Fibroblast of the aortic adventitia (primary cell): ENCODE measurements at regions not wholly inside any gene's neighbourhood (a gene's known extent, or its start where the extent isn't known, plus 50 kb on each side); places are given as distances from the start of the nearest gene placed in this dataset.

ENCODE experiments used
- DNase-seq: peaks from one replicate; pipeline ENCODE4 v3.0.0-alpha.2; 2010; ENCODE audit warnings: low read depth
- H3K4me3 ChIP-seq: 2 replicates; pipeline ENCODE4 v1.5.1; 2011; ENCODE audit warnings: low read depth, mild to moderate bottlenecking, control low read depth, low read length, moderate library complexity
- TF ChIP-seq, protein P1 (sequence below): IDR thresholded peaks from 2 replicates; pipeline ENCODE4 v1.5.1; 2011; ENCODE audit warnings: mild to moderate bottlenecking, low read length, control low read depth, inconsistent platforms; ENCODE audit not compliant: insufficient read depth

DNA sequence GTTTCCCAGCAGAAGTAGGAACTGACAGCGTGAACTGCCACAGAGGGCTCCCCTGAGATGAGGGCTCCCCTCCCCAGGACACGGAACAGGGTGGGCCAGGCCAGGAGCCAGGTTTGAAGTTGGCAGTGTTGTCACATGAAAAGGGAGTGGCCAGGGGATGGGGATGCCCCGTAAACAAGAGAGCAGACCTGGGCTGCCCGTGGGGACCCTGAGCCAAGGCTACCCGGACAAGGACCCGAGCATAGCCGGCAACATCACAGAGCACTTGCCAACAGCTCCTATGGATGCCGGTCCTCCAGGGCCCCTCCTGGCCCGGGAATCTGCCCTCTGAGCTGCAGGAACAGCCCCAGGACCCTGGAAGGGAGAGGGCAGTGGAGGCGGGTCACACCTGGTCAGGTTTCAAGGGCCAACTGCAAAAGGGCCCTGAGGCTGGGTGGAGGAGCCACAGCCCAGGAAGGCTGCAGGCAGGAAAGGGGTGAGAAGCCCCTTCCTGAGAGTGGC, 102.1 kb downstream of the CPZ start:
- DNase-seq: no peak
- TF ChIP-seq, protein P1, sequence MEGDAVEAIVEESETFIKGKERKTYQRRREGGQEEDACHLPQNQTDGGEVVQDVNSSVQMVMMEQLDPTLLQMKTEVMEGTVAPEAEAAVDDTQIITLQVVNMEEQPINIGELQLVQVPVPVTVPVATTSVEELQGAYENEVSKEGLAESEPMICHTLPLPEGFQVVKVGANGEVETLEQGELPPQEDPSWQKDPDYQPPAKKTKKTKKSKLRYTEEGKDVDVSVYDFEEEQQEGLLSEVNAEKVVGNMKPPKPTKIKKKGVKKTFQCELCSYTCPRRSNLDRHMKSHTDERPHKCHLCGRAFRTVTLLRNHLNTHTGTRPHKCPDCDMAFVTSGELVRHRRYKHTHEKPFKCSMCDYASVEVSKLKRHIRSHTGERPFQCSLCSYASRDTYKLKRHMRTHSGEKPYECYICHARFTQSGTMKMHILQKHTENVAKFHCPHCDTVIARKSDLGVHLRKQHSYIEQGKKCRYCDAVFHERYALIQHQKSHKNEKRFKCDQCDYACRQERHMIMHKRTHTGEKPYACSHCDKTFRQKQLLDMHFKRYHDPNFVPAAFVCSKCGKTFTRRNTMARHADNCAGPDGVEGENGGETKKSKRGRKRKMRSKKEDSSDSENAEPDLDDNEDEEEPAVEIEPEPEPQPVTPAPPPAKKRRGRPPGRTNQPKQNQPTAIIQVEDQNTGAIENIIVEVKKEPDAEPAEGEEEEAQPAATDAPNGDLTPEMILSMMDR: no peak
- no peak overlapping the region for H3K4me3 ChIP-seq

DNA sequence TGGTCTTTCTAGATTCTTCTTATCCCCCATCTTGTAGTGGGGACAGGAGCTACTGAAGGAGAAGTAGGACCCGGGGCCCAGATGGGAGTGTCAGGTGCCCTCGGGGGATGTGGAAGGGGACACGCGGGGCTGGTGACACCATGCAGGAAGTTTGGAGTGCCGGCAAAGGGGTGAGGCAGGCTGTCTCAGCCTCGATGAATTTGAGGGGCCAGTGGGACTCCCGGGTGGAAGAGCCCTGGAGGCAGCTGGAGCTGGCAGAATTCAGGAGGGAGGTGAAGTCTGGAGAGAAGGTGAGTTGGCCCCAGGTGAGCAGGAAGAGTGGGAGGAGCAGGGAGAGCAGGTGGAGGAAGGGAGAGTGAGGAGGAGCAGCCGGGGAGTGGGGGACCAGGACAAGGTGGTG, 101.7 kb downstream of the CPZ start:
- H3K4me3 ChIP-seq: no peak overlapping the region
- DNase-seq: no peak
- TF ChIP-seq, protein P1: no peak

DNA sequence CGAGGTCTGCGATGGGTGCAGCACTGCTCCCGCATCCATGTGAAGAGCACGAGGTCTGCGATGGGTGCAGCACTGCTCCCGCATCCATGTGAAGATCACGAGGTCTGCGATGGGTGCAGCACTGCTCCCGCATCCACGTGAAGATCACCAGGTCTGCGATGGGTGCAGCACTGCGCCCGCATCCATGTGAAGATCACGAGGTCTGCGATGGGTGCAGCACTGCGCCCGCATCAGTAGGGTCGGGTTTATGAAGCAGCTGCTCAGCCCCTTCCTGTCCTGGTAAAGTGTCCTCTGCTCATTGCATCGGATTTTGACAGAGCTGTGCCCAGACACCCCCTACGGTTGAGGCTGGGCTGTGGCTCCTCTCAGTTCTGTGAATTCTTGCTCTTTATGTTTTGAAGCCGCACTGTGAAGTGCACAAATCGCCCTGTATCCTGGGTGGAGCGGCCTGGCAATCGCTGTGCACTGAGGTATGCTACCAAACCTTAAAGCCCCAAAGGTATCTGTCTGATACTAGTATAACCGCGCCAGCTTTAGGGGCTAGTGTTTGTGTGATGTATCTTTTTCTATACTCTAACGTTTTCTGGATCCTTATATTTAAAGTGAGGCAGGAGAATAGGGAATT, 98.7 kb downstream of the CPZ start:
- H3K4me3 ChIP-seq: no peak overlapping the region
- no peak for DNase-seq
- TF ChIP-seq, protein P1: no peak

DNA sequence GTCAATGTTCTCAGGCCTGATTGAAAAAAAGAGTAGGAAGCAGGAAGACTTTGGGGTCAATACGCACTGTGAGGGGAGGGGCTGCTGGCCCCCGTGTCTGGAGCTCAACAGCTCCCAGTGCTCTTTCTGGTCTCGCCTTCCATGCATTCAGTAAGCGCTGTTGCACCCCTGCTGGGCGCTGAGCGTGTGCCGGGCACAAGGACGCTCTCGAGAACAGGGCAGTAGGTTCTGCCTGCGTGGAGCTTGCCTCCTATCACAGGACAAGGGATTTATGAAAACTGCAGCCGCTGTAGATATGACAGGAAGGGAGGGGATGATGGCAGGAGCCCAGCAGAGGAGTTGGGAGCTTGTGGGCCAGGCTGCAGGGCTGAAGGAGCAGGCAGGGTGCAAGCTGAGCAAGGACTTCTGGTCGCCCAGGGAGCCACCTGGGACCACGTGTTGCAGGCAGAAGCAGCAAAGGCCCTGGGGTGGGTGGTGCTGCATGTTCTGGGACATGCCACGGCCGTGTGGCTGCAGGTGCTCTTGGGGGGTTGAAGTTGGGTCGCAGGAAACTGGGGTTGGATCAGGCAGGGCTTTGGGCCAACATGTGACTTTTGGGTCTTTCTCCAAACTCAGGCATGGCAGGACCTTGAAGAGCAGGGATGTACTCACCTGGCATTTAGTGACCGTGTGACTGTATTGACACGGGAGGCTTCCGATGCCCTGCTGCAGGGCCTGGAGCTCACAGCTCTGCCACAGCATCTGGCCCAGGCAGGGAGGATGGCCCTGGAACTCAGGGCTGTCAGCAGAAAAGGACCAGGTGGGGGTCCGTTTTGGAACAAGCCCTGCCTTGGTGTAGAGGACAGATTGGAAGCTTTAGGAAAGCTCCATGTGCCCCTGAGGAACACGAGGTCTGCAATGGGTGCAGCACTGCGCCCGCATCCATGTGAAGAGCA, 97.9 kb downstream of the CPZ start:
- no peak overlapping the region for H3K4me3 ChIP-seq
- TF ChIP-seq, protein P1: no peak
- DNase-seq: no peak

DNA sequence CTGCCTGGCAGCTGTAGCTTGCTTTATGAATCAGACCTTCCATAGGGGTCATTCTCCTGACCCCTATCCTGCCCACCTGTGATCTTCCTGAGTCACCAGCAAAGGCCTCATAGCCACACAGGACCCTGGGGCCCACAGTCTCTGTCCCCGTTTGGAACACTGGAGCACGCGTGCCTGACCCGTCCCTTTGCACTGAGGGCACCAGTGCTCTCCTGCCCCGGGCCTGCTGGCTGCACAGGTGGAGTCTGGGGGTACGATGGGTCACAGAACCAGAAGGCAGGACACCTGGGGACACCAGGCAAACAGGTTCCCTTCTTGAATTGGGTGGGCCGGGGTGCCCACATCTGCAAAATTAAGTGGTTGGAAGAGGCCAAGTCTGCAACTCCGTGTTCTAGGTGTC, 97.2 kb downstream of the CPZ start:
- DNase-seq: no peak
- TF ChIP-seq, protein P1: no peak
- no peak overlapping the region for H3K4me3 ChIP-seq

DNA sequence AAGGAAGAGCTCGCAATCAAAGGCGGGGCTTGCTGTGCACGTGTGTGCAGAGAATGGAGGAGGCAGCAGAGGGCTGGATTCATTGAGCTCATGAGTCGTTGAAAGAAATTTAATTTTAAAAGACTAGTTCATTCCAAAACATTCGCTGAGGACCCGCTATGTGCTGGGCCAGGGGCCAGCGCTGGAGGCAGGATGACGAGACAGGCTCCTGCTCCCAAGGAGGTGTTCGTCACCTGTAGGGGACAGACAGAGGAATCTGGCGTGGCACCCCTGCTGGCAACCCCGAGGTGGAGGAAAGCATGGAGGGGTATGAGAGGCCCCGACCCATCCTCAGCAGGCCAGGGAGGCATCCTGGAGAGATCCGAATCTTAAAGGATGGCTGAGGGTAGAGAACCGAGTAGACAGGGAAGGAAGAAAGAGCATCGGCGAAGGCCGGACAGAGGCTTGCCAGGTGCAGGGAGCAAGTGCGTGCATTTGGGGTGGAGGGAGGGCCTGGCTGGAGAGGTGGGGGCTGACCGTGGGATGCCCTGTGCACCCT, 96.4 kb downstream of the CPZ start:
- TF ChIP-seq, protein P1: no peak
- H3K4me3 ChIP-seq: no peak overlapping the region
- DNase-seq: no peak
